NB4 (cell line): ENCODE measurements at regions not wholly inside any gene's neighbourhood (a gene's known extent, or its start where the extent isn't known, plus 50 kb on each side); places are given as distances from the start of the nearest gene placed in this dataset.
"Not testable (repeated sequence)": the region's sequence is repeated elsewhere in the genome, so short reads cannot be mapped to it uniquely, and the experiment has no call there.

Source experiments
- CTCF ChIP-seq: IDR thresholded peaks from one replicate; pipeline ENCODE4 v1.5.1; 2012; ENCODE audit warnings: low read depth, low read length
- MAX ChIP-seq: IDR thresholded peaks from 2 replicates; pipeline ENCODE4 v1.6.1; 2011; ENCODE audit warnings: low read depth, low read length
- POLR2A ChIP-seq: IDR thresholded peaks from 2 replicates; pipeline ENCODE4 v1.6.1; 2011; ENCODE audit warnings: mild to moderate bottlenecking; ENCODE audit not compliant: insufficient read length; ENCODE audit errors: extremely low read depth

DNA sequence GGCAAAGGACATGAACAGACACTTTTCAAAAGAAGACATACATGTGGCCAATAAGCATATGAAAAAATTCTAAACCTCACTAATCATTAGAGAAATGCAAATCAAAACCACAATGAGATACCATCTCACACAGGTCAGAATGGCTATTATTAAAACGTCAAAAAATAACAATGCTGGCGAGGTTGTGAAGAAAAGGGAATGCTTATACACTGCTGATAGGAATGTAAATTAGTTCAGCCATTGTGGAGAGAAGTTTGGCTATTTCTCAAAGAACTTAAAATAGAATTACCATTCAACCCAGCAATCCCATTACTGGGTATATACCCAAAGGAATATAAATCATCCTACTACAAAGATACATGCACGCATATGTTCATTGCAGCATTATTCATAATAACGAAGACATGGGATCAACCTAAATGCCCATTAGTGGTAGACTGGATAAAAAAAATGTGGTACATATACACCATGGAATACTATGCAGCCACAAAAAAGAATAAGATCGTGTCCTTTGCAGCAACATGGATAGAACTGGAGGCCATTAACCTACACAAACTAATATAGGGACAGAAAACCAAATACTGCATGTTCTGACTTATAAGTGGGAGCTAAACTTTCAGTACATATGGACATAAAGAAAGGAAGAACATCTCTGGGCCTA lies 101.7 kb downstream of the KLF5 start:
- TF ChIP-seq POLR2A, CTCF, MAX: not testable (repeated sequence)
